ENCODE measurements at regions not wholly inside any gene's neighbourhood (a gene's known extent, or its start where the extent isn't known, plus 50 kb on each side); places are given as distances from the start of the nearest gene placed in this dataset.

DNA sequence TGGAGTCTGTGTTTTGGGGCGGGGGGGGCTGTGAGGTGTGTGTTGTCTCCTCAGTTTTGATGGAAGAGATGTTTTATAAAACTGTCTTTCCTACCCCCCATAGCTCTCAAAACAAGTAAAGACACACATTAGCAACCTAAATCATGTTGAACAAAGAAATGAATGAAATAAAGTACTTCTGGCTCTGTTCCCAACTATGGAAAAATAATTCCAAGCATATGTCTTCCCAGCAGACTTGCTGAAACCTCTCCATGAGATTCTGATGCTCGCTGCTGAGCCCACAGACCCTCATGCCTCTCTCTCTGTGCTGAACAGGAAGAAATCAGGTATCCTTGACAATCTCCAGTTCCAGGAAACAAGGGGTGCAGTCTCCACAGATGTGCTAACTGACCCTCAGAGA lies 226.7 kb upstream of the KLHL29 start:
- TF ChIP-seq, protein P1, sequence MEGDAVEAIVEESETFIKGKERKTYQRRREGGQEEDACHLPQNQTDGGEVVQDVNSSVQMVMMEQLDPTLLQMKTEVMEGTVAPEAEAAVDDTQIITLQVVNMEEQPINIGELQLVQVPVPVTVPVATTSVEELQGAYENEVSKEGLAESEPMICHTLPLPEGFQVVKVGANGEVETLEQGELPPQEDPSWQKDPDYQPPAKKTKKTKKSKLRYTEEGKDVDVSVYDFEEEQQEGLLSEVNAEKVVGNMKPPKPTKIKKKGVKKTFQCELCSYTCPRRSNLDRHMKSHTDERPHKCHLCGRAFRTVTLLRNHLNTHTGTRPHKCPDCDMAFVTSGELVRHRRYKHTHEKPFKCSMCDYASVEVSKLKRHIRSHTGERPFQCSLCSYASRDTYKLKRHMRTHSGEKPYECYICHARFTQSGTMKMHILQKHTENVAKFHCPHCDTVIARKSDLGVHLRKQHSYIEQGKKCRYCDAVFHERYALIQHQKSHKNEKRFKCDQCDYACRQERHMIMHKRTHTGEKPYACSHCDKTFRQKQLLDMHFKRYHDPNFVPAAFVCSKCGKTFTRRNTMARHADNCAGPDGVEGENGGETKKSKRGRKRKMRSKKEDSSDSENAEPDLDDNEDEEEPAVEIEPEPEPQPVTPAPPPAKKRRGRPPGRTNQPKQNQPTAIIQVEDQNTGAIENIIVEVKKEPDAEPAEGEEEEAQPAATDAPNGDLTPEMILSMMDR (tag by site-specific recombination; IDR thresholded peaks at IDR 0.05), result no peak
- TF ChIP-seq ZNF132 (tag by site-specific recombination; IDR thresholded peaks at IDR 0.05; ENCODE audit: borderline replicate concordance), result no peak
- TF ChIP-seq ZNF311 (tag by site-specific recombination; IDR thresholded peaks at IDR 0.05; ENCODE audit: borderline replicate concordance), result no peak
- TF ChIP-seq ZNF423 (tag by site-specific recombination; IDR thresholded peaks at IDR 0.05), result no peak
- TF ChIP-seq ZNF398 (tag by site-specific recombination; IDR thresholded peaks at IDR 0.05), result no peak
- TF ChIP-seq ZNF202 (tag by site-specific recombination; IDR thresholded peaks at IDR 0.05; ENCODE audit: borderline replicate concordance), result no peak
- TF ChIP-seq ZBTB1 (tag by site-specific recombination; IDR thresholded peaks at IDR 0.05), result no peak
- no peak for TF ChIP-seq YY2 (tag by site-specific recombination; IDR thresholded peaks at IDR 0.05)
- no peak for TF ChIP-seq SALL2 (tag by site-specific recombination; IDR thresholded peaks at IDR 0.05; ENCODE audit: borderline replicate concordance)
- TF ChIP-seq WT1 (tag by site-specific recombination; IDR thresholded peaks at IDR 0.05), result no peak

Measured in HEK293 (cell line).